ENCODE measurements at regions not wholly inside any gene's neighbourhood (a gene's known extent, or its start where the extent isn't known, plus 50 kb on each side); places are given as distances from the start of the nearest gene placed in this dataset.

DNA sequence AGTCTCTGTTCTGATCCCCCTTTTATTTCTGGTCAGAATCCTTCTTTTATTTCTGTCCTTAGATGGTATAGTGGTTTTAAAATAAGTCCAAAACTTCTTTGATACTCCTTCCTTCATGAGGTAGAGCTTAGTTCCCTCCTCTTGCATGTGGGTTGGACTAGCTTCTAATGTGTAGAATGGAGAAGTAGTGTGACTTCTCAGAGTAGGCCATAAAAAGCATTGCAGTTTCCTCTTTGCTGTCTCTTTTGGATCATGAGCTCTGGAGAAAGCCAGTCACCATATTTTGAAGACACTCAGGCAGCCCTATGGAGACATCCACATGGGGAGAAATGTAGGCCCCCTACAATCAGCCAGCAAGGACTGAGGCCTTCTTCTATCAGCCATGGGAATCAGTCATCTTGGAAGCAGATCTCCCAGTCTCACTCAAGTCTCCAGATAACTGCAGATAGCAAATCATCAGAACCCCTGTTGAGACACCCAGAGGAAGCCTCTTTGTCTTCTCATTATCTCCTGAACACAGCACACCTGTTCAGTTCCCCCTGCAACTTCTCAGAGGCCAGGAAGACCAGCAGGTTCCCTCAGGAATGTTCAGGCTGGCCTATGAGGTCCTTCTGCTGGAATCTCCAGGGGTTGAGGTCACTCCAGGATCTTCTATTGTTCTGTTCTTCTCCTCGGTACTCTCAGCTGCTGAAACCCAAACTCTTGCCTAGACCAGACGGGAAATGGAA is 511.9 kb upstream of the ZMIZ1 start:
- TF ChIP-seq CTCF (conservative IDR thresholded peaks at IDR 0.05) (no peak), EZH2 (IDR thresholded peaks at IDR 0.05; ENCODE audit: low read depth) (no peak)

All from PC-9 (cell line).